ENCODE measurements at regions not wholly inside any gene's neighbourhood (a gene's known extent, or its start where the extent isn't known, plus 50 kb on each side); places are given as distances from the start of the nearest gene placed in this dataset.

GRCh38 chr5:175109058-175109755 is 334.8 kb downstream of the DRD1 start:
- TF ChIP-seq CTCF (IDR thresholded peaks at IDR 0.05) (no peak), POLR2AphosphoS5 (IDR thresholded peaks at IDR 0.05) (no peak)

All from sigmoid colon (tissue), 4 donors.